G401.6 (cell line): ENCODE measurements at regions not wholly inside any gene's neighbourhood (a gene's known extent, or its start where the extent isn't known, plus 50 kb on each side); places are given as distances from the start of the nearest gene placed in this dataset.

ENCODE experiments used
- FAIRE-seq: peaks from 2 replicates; lab custom pipeline; 2012; peaks lifted over from hg19 to GRCh38; lab: Jason Lieb, UNC

GRCh38 chrX:115493015-115493414 lies 68.0 kb upstream of the PLS3 start:
- FAIRE-seq: no peak

- FAIRE-seq: no peak
Observed at GRCh38 chrX:115494161-115494560, 66.8 kb upstream of the PLS3 start.

DNA sequence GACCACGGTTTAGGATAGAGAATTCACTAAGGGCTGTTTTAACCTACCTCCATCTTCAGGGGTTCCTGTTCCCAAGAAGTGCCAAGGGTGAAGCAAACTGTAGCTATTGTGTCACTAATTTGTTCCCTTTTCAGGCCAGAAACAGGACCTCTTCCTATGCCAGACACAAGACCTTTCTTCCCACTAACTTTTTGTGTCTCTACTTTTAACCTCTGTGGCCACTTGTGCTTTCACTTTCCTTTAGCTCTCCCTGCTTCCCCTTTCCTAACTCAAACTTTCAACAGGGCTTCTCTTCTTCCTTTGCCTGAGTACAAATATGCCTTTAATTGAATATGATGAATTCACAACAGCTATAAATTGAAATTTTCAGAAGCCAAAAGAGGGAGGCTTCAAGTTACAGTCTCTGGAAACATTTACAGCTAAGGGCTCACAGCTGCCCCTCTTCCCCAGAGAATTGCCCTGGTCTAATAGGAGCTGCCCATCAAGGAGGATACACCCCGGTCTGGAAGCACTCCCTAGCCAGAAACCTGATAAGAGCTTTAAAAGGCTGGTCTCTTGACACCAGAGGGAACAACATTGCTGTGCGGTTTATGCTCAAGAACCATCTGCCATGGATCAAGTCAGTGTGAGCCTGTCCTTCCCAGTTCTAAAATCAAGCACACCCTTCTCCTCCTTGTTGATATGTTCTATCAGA lies 61.7 kb upstream of the PLS3 start:
- FAIRE-seq: no peak

- FAIRE-seq: no peak
Observed at GRCh38 chrX:115503099-115503498, 57.9 kb upstream of the PLS3 start.

DNA sequence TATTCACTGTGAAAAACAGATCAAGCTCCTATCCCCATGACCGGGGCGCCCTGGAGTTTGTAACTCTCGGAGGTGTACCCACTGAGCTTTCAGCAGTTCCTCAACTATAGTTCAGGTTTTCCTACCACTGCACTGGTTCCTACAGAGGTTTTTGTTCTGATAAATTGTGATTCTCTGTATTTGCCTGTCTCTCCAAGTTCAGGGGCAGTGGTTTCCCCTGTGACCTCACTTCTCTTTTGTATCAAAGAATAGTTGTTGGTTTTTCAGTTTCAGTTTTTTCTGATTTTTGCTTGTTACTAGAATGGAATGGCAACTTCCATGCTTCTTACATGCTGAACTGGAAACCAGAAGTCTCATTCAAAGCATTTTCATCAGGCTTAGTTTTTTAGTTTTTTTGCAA lies 56.8 kb upstream of the PLS3 start:
- FAIRE-seq: no peak
